ENCODE measurements at regions not wholly inside any gene's neighbourhood (a gene's known extent, or its start where the extent isn't known, plus 50 kb on each side); places are given as distances from the start of the nearest gene placed in this dataset.

- Histone ChIP-seq H3K4me3 (ENCODE audit: low read length) (no peak overlapping the region), H3K9me3 (ENCODE audit: insufficient read depth, low read length) (peaks cover 4% of the 10 kb centered on the region; the same call in 1 of the 2 replicates), H3K36me3 (replicated peaks; ENCODE audit: low read depth, low read length) (no peaks in the 10 kb centered on the region), H3K9ac (ENCODE audit: low read length) (no peak overlapping the region), H3K79me2 (ENCODE audit: low read length) (no peaks in the 10 kb centered on the region), H3K27me3 (ENCODE audit: low read depth, low read length) (peaks cover 4% of the 10 kb centered on the region; the same call in 1 of the 2 replicates), H4K20me1 (ENCODE audit: insufficient read depth, low read length) (no peaks in the 10 kb centered on the region), H3K27ac (ENCODE audit: low read length) (no peak overlapping the region), H2AFZ (ENCODE audit: low read depth, low read length) (no peak overlapping the region), H3K4me1 (ENCODE audit: low read length) (peaks cover 18% of the 10 kb centered on the region), H3K4me2 (ENCODE audit: low read length) (no peak overlapping the region)
- TF ChIP-seq EZH2phosphoT487 (IDR thresholded peaks at IDR 0.05; ENCODE audit: low read depth) (no peak), CTCF (IDR thresholded peaks at IDR 0.05; ENCODE audit: low read depth, low read length) (no peak)
Measured at GRCh38 chr2:15745350-15745749, 153.7 kb downstream of the DDX1 start.

GRCh38 chr2:15745907-15746702 is 154.4 kb downstream of the DDX1 start:
- Histone ChIP-seq H3K27ac (ENCODE audit: low read length) (no peak overlapping the region), H3K4me2 (ENCODE audit: low read length) (no peak overlapping the region), H3K4me1 (ENCODE audit: low read length) (peaks cover 18% of the 10 kb centered on the region), H3K79me2 (ENCODE audit: low read length) (no peaks in the 10 kb centered on the region), H3K4me3 (ENCODE audit: low read length) (no peak overlapping the region), H2AFZ (ENCODE audit: low read depth, low read length) (no peak overlapping the region), H4K20me1 (ENCODE audit: insufficient read depth, low read length) (no peaks in the 10 kb centered on the region), H3K9me3 (ENCODE audit: insufficient read depth, low read length) (no peaks in the 10 kb centered on the region), H3K27me3 (ENCODE audit: low read depth, low read length) (no peaks in the 10 kb centered on the region), H3K36me3 (replicated peaks; ENCODE audit: low read depth, low read length) (no peaks in the 10 kb centered on the region), H3K9ac (ENCODE audit: low read length) (no peak overlapping the region)
- TF ChIP-seq CTCF (IDR thresholded peaks at IDR 0.05; ENCODE audit: low read depth, low read length) (no peak), EZH2phosphoT487 (IDR thresholded peaks at IDR 0.05; ENCODE audit: low read depth) (no peak)

- no peak for TF ChIP-seq CTCF (IDR thresholded peaks at IDR 0.05; ENCODE audit: low read depth, low read length)
- TF ChIP-seq EZH2phosphoT487 (IDR thresholded peaks at IDR 0.05; ENCODE audit: low read depth) = no peak
- H2AFZ ChIP-seq (ENCODE audit: low read depth, low read length) = no peak overlapping the region
- H3K4me3 ChIP-seq (ENCODE audit: low read length) = no peak overlapping the region
Measured at GRCh38 chr2:15746703-15747550, 155.3 kb downstream of the DDX1 start.

More at GRCh38 chr2:15746703-15747550, 155.3 kb downstream of the DDX1 start:
- H3K9me3 ChIP-seq (ENCODE audit: insufficient read depth, low read length) = no peaks in the 10 kb centered on the region
- no peak overlapping the region for H3K4me2 ChIP-seq (ENCODE audit: low read length)
- H3K27me3 ChIP-seq (ENCODE audit: low read depth, low read length) = no peaks in the 10 kb centered on the region
- H3K79me2 ChIP-seq (ENCODE audit: low read length) = no peaks in the 10 kb centered on the region
- H4K20me1 ChIP-seq (ENCODE audit: insufficient read depth, low read length) = no peaks in the 10 kb centered on the region
- no peak overlapping the region for H3K27ac ChIP-seq (ENCODE audit: low read length)
- H3K4me1 ChIP-seq (ENCODE audit: low read length) = peaks cover 18% of the 10 kb centered on the region
- H3K9ac ChIP-seq (ENCODE audit: low read length) = no peak overlapping the region
- no peaks in the 10 kb centered on the region for H3K36me3 ChIP-seq (replicated peaks; ENCODE audit: low read depth, low read length)

Data from OCI-LY3 (cell line).